T-helper 2 cell (primary cell): ENCODE measurements at regions not wholly inside any gene's neighbourhood (a gene's known extent, or its start where the extent isn't known, plus 50 kb on each side); places are given as distances from the start of the nearest gene placed in this dataset.
"Not testable (repeated sequence)": the region's sequence is repeated elsewhere in the genome, so short reads cannot be mapped to it uniquely, and the experiment has no call there.

Experiments used
- DNase-seq, 5 experiments: peaks; one replicate each; pipeline versions ENCODE4 v3.0.0 to v3.0.0-alpha.2; 2012 to 2022

GRCh38 chr5:67870662-67871061, 344.9 kb upstream of the PIK3R1 start:
- no peak for DNase-seq

- not testable (repeated sequence) for DNase-seq
Observed at GRCh38 chr5:67864335-67864734, 351.2 kb upstream of the PIK3R1 start.

DNA sequence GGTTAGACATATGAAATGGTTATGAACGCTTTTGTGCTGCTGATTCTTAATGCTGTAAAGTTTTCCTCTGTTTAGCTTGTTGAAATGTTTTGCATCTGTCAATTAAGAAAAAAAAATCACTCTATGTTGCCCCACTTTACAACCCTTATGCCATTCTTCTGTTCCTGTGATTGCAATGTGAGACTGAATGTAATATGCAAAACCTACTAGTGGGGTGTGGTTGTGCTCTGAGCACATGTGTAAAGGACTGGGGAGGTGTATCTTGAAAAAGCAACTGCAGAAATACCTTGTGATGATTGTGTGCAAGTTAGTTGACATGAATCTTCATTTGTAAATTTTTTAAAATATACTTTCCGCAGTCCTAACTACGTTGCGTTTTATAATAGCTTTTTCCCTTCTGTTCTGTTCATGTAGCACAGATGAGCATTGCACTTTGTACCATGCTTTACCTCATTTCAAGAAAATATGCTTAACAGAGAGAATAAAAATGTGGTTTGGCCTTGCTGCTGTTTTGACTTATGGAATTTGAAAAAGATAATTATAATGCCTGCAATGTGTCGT, 357.0 kb upstream of the PIK3R1 start:
- DNase-seq: no peak

DNA sequence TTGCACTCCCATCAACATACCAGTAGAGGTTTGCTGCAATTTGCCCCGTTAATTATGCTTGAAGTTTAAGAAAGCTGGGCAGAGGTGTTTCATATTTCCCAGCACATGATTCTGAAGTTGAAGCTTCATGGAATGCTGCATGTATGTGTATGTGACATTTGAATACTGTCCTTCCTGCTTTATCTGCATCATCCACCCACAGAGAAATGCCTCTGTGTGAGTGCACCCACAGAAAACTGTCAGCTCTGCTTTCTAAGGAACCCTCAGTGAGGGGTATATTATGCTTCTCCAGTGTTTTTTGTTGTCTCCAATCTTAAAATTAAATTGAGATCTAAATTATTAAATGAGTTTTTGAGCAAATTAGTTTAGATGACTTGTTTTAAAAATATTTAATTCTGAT, 358.1 kb upstream of the PIK3R1 start:
- no peak for DNase-seq

GRCh38 chr5:67855523-67855922, 360.0 kb upstream of the PIK3R1 start:
- no peak for DNase-seq

- DNase-seq: not testable (repeated sequence)
Observed at GRCh38 chr5:67850906-67851305, 364.6 kb upstream of the PIK3R1 start.

DNA sequence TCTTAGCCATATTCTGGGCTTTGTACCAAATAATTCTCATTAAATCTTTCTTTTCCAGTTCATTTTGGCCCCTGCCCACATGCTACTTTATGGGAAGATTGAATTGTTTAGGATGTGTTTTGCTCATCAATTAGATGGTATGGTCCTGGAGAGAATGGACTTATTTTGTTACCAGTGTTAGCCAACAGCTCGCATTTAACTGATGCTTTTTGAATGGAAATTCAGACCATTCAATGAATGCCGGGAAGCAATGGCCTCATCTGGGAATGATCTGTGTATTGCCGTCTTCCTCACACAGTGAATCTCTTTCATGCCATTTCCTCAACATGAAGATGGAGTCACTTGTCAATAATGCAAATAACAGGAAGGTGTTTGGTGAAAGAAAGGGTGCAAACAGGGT, 370.6 kb upstream of the PIK3R1 start:
- DNase-seq: no peak

DNA sequence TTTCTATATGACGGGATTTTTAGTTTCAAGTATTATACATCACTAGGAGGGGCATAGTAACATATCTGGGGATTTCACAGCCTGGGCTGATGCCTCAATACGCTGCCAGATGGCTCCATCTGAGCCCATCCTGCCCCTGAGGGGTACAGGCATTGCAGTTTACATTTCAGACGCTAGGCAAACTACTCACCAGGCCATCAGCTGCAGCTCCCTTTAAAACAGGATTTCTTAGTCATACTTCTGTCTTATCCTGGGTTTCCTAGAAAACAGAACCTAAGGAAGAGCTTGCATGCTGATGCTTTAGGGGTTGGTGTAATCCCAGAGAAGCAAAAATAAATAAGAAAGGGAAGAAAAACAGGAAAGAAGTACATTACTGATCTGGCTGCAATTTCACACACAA, 372.8 kb upstream of the PIK3R1 start:
- no peak for DNase-seq

- not testable (repeated sequence) for DNase-seq
Observed at GRCh38 chr5:67837225-67837624, 378.3 kb upstream of the PIK3R1 start.

DNA sequence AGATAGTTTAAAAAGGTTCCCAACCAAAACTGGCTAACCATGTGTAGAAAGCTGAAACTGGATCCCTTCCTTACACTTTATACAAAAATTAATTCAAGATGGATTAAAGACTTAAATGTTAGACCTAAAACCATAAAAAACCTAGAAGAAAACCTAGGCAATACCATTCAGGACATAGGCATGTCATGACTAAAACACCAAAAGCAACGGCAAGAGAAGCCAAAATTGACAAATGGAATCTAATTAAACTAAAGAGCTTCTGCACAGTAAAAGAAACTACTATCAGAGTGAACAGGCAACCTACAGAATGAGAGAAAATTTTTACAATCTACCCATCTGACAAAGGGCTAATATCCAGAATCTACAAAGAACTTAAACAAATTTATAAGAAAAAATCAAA, 379.1 kb upstream of the PIK3R1 start:
- DNase-seq: not testable (repeated sequence)

DNA sequence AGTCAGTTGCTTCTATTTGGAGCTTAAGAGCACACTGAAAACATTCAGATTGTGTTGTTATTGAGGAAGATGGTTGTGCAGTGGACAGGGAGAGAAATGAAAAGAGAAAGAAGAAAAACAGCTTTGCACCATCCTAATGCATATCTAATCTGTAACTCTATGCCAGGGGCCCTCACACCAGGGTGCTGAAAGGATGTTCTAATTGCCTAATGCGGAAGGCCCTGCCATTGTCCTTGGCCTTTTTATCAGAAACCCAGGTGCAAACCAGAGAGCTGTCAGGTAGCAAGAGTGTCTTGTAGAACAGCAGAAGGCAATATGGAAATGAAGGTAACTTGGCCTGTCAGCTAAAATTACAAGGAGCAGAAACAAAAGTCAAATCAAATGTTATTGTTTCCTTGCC, 384.5 kb upstream of the PIK3R1 start:
- DNase-seq: no peak

DNA sequence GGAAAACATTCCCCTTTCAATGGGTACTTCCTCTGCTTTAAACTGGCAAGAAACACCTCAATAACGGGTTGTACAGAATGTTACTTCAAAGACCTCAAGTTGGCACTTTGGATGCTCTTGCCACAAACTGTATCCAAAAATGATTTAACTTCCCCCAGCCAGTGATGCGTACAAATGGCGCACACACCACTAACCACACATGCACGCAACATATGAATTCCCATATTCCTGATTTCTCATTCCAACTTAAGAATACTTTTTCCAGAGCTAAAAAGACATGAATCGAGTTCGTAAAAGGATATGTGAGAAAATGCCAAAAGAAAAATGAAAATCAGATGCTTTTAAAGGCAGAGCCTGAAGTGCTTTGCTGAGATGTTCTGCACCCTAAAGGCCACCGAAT, 388.0 kb upstream of the PIK3R1 start:
- DNase-seq: no peak

GRCh38 chr5:67824852-67825251, 390.7 kb upstream of the PIK3R1 start:
- DNase-seq: no peak

DNA sequence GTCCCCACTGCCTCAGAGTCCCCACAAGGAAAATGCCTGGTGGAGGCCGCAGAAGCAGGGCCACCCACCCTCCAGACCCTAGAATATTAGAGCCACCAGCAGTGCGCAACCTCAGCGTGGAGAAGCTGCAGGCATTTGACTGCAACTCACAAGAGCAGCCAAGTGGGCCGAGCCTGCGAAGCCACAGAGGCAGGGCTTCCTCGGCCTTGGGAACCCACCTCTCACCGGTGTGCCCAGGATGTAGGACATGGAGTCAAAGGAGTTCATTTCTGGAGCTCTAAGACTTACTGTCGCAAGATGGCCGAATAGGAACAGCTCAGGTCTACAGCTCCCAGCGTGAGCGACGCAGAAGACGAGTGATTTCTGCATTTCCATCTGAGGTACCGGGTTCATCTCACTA, 397.9 kb upstream of the PIK3R1 start:
- no peak for DNase-seq

- DNase-seq: no peak
Observed at GRCh38 chr5:67816456-67816855, 399.1 kb upstream of the PIK3R1 start.

DNA sequence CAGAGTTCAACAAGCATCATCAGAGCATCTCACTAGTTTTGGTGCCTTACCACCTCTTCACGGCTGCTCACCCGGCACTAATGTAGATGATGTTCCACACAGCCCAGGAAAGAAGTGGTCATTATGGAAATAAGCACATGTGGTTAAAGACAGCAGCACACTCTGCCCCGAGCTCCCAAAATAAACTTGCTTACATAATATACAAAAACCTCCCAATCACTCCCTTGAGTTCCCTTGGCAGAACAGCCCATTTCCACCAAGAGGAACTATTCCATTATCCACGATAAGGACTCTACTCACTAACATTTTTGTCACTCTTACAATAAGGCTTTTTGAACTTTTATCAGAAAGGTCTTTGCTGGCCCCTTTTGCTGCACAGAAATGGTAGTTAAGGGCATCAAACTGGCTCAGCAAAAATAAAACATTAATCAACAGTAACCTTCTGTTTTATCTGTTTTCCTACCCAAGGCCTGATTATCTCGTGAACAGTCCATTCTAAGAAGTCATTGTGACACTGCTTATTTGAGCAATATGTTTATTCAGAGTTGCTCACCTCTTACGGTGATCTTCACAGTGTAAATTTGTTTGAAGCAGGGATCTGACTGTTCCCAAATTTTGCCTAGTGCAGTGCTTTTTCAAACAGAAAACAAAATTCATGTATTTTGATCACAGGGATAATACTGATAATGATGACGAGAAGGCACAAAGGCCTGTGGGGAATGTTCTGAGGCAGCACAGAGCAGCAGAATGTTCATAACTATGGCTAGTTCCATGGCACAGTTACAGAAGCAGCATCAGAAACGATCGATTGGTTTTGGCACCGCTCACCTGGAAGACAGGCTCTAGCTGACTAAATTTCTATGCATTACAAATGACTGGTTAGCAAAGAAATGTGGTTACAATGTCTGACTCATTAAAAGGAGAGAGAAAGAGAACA, 399.8 kb upstream of the PIK3R1 start:
- DNase-seq: no peak

DNA sequence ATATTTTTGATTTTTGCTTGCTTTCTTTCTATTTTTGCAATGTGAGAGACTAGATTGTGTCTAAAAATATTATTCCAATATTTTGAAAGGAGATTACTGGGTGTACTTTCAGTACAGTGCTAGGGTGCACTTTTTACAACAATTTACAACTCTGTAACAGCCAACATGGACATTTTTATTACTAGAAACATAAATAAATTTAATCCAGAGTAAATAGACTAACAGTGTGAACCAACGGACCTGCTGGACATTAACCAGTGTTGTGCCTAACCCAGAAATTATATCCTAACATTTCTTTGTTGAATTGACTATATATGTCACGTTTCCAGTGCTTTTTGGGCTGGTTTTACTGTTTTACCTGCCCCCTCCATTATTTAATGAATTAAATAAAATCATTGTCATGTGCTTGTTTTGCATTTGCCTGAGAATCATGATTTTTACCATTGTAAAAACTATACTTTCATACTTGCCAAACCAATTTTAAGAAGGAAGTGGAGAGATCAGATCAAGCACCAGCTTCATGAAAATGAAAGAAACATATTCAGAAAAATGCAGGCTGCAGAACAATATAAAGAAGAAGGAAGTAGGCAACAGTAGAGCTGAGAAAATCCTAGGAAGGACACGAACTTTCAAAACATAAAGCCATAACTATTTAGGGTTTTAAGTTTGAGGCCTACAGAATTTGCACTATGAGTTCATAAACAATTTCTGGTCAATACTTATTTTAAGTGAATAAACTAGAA, 400.8 kb upstream of the PIK3R1 start:
- no peak for DNase-seq

- no peak for DNase-seq
Observed at GRCh38 chr5:67813877-67814539, 401.5 kb upstream of the PIK3R1 start.

DNA sequence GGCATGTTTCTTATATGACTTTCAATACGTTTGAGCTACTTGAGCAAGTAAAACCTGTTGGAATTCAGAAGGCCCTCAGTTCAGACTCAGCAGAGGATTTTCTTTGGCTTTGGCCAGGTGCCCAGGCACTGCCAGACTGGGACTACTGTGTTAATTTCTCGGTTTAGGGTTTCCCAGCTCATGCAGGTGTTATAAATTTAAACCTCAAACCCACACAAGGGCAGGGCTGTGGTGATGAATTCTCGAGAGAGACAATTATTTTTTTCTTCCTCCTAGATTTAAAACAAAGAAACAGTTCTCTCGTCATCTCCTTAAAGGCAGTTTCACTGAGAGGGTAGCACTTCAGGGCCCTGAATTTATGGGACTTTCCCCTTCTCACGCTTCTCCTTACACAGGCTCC, 406.0 kb upstream of the PIK3R1 start:
- peak in 1 of 5 experiments; percentile 44 for DNase-seq

DNA sequence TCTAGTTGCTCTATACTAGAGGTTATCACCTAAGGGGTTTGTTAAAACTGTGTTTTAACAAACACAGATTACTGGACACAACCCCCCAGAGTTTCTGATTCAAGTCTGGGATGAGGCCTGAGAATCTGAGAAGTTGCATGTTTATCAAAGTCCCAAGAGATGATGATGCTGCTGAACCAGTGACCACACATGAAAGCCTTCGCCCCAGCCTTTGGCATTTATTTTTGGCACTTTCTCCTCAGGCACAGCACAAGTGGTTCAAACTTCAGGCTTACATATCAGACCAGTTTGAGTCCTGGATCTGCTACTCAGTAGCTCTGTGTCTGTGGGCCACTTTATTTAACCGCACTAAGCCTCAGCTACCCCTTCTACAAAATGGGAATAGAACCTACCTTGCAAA, 407.2 kb upstream of the PIK3R1 start:
- DNase-seq: no peak

DNA sequence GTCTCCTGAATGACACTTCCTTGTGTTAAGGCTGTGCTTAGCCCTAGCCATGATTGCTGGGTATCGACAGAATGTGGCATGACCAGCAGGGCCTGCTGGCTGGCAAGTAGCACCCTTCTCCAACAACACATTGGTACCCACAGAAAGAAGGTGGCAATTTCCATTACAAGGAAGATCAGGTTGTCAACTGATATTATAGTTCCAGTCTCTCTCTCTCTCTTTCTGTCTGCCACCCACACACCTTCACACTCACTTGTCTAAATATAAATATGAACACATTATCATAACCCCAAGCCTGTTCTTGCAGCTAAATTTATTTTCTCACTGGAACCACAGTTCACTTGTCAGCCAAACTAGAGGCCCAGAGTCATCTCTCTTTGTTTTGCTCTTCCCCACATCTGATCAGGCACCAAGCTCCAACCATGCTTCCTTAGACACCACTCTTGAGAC, 408.1 kb upstream of the PIK3R1 start:
- DNase-seq: no peak

GRCh38 chr5:67806654-67807438, 408.7 kb upstream of the PIK3R1 start:
- DNase-seq: no peak
